ENCODE measurements at regions not wholly inside any gene's neighbourhood (a gene's known extent, or its start where the extent isn't known, plus 50 kb on each side); places are given as distances from the start of the nearest gene placed in this dataset.

DNA sequence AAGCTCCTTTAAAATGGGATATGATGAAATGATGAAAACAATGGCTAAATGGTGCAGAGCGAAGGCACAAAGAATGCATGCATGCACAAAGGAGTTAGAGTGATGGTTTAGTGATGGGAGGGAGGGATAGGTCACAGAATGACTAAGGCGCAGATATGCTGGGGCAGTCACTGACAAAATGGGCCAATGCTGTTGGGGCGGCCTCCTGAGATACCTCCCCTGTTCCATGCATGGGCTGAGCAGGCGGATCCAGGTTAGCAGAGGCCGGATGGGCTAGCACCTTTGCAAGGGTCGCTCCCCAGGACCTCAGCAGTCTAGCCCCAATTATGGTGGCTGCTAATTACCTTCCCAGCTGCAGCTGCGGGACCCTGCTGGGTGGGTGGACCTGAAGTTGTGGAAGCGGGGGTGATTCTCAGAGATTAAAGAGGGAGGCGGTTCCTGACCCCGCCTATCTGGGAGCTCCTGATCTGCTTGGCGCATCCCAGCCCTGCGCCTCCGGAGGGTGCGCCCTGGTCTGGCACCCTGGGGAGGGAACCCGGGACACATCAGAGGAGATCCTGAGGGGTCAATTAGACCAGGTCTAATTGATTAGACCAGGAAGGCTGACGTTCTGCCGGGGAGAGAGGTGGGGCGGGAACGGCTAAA is 175.0 kb downstream of the CYP26A1 start:
- Histone ChIP-seq H3K4me1 (ENCODE audit: control insufficient read depth, extremely low read depth, insufficient read depth, low read length) (no peaks in the 10 kb centered on the region), H4K20me1 (replicated peaks; ENCODE audit: control insufficient read depth, extremely low read depth, insufficient read depth, low read length) (no peaks in the 10 kb centered on the region), H3K4me2 (ENCODE audit: insufficient read depth, low read length) (no peak overlapping the region), H3K9me1 (replicated peaks; ENCODE audit: control insufficient read depth, extremely low read depth, insufficient read depth, low read length) (no peaks in the 10 kb centered on the region), H3K36me3 (ENCODE audit: control insufficient read depth in 2 of 2, extremely low read depth in 1 of 2, insufficient read depth in 2 of 2, low read length in 2 of 2) (no peaks in the 10 kb centered on the region), H3K9ac (replicated peaks; ENCODE audit: extremely low read depth, insufficient read depth, low read length) (no peak overlapping the region), H3K79me2 (ENCODE audit: control insufficient read depth, insufficient read depth, low read length) (no peaks in the 10 kb centered on the region), H3K9me3 (replicated peaks; ENCODE audit: control insufficient read depth, insufficient read depth, low read length) (no peaks in the 10 kb centered on the region), H3K4me3 (replicated peaks in 1 of 3; ENCODE audit: insufficient read depth in 1 of 3, low read depth in 1 of 3, low read length in 3 of 3) (no peak overlapping the region), H3K27ac (ENCODE audit: insufficient read depth, low read depth, low read length) (no peak overlapping the region), H2AFZ (ENCODE audit: low read depth, low read length) (no peak overlapping the region), H3K27me3 (ENCODE audit: control insufficient read depth in 2 of 2, insufficient read depth in 2 of 2, low read length in 2 of 2) (peaks cover 6% of the 10 kb centered on the region in 2 experiments)
- FAIRE-seq (no peak), DNase-seq (ENCODE audit: low read depth, low spot score) (no peak)
- dilution Hi-C loops (cut with MboI; ENCODE audit: extremely low pct_ligation_motif_present, low sequenced_read_pairs), result no loop called here
- TF ChIP-seq GATA2 (IDR thresholded peaks at IDR 0.05; ENCODE audit: insufficient read depth, insufficient read length, low read depth, low read length) (no peak), POLR2AphosphoS5 (IDR thresholded peaks at IDR 0.05; ENCODE audit: insufficient read depth, low read depth, low read length) (no peak), POLR2A (IDR thresholded peaks at IDR 0.05; ENCODE audit: low read depth, low read length) (no peak), FOS (IDR thresholded peaks at IDR 0.05; ENCODE audit: borderline replicate concordance, insufficient read depth, low read length) (no peak), JUN (IDR thresholded peaks at IDR 0.05; ENCODE audit: borderline replicate concordance, insufficient read depth, insufficient read length, low read depth) (no peak)
- no TSS peak for BruUV-seq (replicated peaks)
- intact Hi-C loops (cut with micrococcal nuclease), result no loop called here
- ChIA-PET POLR2A (no interaction called here), CTCF (no interaction called here)

DNA sequence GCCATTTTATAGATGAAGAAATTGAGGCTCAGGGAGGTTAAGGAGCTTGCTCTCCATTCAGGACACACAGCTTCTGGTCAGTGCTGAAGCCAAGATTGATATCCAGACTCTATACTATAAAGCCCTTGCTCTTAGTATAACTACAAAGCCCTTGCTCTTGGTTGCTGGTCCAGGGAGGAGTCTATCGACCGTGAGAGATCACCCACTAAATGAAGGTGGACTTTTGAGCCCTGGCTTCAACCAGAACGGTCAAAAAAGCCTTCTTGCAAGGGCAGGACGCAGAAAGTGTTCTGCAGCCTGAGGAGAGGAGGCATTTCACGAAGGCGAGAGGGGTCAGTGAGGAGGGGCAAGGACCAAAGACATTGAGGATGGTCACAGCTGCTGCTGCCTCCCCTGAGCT is 176.3 kb downstream of the CYP26A1 start:
- H3K9ac ChIP-seq (replicated peaks; ENCODE audit: extremely low read depth, insufficient read depth, low read length), result no peak overlapping the region
- no peak overlapping the region for H3K4me2 ChIP-seq (ENCODE audit: insufficient read depth, low read length)
- no peaks in the 10 kb centered on the region for H3K79me2 ChIP-seq (ENCODE audit: control insufficient read depth, insufficient read depth, low read length)
- H3K27me3 ChIP-seq (ENCODE audit: control insufficient read depth in 2 of 2, insufficient read depth in 2 of 2, low read length in 2 of 2), result peaks cover 4 to 6% of the 10 kb centered on the region in 2 experiments
- H3K4me1 ChIP-seq (ENCODE audit: control insufficient read depth, extremely low read depth, insufficient read depth, low read length), result no peaks in the 10 kb centered on the region
- BruUV-seq (replicated peaks), result no TSS peak
- intact Hi-C loops (cut with micrococcal nuclease), result no loop called here
- ChIA-PET CTCF (interaction anchor here (1.1 kb wide), 1 partner anchor 9 kb away, joined by 3 read pairs; no protein-coding TSS in a partner anchor), POLR2A (no interaction called here)
- dilution Hi-C loops (cut with MboI; ENCODE audit: extremely low pct_ligation_motif_present, low sequenced_read_pairs), result no loop called here
- H3K36me3 ChIP-seq (ENCODE audit: control insufficient read depth in 2 of 2, extremely low read depth in 1 of 2, insufficient read depth in 2 of 2, low read length in 2 of 2), result no peaks in the 10 kb centered on the region
- no peaks in the 10 kb centered on the region for H4K20me1 ChIP-seq (replicated peaks; ENCODE audit: control insufficient read depth, extremely low read depth, insufficient read depth, low read length)
- no peak overlapping the region for H3K4me3 ChIP-seq (replicated peaks in 1 of 3; ENCODE audit: insufficient read depth in 1 of 3, low read depth in 1 of 3, low read length in 3 of 3)
- FAIRE-seq (no peak), DNase-seq (ENCODE audit: low read depth, low spot score) (no peak)
- no peak overlapping the region for H2AFZ ChIP-seq (ENCODE audit: low read depth, low read length)
- H3K9me1 ChIP-seq (replicated peaks; ENCODE audit: control insufficient read depth, extremely low read depth, insufficient read depth, low read length), result no peaks in the 10 kb centered on the region
- H3K27ac ChIP-seq (ENCODE audit: insufficient read depth, low read depth, low read length), result no peak overlapping the region
- no peak for TF ChIP-seq FOS (IDR thresholded peaks at IDR 0.05; ENCODE audit: borderline replicate concordance, insufficient read depth, low read length)
- no peak for TF ChIP-seq POLR2AphosphoS5 (IDR thresholded peaks at IDR 0.05; ENCODE audit: insufficient read depth, low read depth, low read length)
- TF ChIP-seq EZH2 (IDR thresholded peaks at IDR 0.05; ENCODE audit: borderline replicate concordance, low read depth, low read length, severe bottlenecking), result no peak
- TF ChIP-seq JUN (IDR thresholded peaks at IDR 0.05; ENCODE audit: borderline replicate concordance, insufficient read depth, insufficient read length, low read depth), result no peak
- TF ChIP-seq POLR2A (IDR thresholded peaks at IDR 0.05; ENCODE audit: low read depth, low read length), result no peak
- TF ChIP-seq MYC (IDR thresholded peaks at IDR 0.05; ENCODE audit: low read depth, low read length), result no peak
- no peak for TF ChIP-seq GATA2 (IDR thresholded peaks at IDR 0.05; ENCODE audit: insufficient read depth, insufficient read length, low read depth, low read length)
- no peaks in the 10 kb centered on the region for H3K9me3 ChIP-seq (replicated peaks; ENCODE audit: control insufficient read depth, insufficient read depth, low read length)
